M059J (cell line): ENCODE measurements at regions not wholly inside any gene's neighbourhood (a gene's known extent, or its start where the extent isn't known, plus 50 kb on each side); places are given as distances from the start of the nearest gene placed in this dataset.
"Not testable (repeated sequence)": the region's sequence is repeated elsewhere in the genome, so short reads cannot be mapped to it uniquely, and the experiment has no call there.

Experiments used
- DNase-seq: peaks from one replicate; pipeline ENCODE4 v3.0.0-alpha.2; 2012; ENCODE audit warnings: low read depth

DNA sequence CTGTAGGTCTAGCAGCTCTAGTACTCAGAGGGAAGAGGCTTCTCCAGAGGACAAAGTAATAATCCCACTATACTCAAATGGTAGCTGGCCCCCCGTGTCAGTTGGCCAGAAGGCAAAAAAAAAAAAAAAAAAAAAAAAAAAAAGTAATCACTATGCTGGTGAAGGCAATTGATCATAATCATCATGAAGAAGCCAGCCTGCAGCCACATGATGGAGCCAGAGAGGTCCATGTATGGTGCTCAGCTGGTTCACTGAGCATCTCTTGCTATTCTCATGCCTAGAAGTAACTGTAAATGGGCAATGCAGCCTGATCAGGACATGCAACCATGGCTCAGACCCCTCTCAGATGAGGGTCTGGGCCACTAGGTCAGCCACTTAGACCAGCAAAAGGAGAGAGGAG is 378.8 kb downstream of the MED13L start:
- no peak for DNase-seq

DNA sequence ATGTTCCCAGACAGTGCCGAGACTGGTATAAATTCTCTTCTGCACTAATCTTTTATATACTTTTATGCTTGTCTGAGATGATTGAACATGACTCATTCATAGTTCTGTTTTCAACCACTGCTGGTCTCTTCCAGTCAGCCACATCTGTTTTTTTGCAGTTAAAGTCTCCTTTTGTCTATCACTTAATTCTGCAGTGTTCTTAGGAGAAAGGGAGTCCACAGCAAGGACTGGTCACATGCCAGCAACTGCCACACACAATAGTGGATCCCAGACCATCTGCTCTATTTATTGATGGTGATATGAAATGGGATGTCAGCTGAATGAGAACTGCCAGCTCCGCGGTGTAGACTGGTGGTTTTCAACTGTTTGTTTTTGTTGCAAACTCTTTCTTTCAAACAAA is 379.8 kb downstream of the MED13L start:
- DNase-seq: peak; percentile 10

DNA sequence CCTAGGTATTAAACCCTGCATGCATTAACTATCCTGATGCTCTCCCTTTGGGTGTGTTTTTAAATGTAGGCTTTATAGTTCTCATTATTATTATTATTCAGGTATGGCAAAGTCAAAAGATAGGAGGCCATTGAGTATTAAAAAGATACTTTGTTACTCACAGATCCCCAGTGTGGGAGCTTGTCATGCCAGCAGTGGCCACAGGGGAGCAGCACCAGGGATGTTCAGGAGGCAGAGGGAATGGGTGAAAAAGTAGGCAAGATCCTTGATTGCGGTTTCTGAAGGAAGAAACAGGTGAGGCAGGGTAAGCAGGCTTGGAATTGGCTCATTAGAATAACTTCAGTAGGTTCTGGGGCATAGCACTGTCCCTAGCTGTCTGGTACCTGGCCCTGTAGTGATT is 382.2 kb downstream of the MED13L start:
- DNase-seq: no peak

DNA sequence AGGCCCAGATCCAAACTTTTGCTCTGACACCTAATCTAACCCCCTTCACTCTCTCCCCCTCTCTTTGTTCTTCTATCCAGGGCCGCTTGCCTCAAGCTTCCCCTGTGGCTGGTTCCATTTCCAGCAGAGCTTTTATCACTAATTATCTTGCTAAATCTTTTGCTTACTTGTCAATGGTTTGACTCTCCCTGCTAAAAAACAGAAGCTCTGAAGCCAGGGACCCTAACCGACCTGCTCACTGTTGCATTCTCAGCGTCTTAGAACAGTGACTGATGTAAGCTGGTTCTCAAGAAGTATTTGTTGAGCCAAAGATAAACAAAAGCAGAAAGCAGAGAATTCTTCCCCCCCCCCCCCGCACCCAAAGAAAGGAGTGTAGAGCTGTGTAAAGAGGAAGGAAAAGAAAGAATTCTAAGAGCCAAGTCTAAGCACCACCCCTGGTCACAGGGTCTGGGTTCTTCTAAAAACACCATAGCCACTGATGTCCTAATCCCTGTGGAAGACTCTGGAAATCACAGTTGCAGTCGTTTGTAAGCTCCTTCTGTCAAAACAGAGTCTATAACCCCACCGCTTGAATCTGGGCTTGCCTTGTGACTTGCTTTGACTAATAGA is 385.8 kb downstream of the MED13L start:
- no peak for DNase-seq

DNA sequence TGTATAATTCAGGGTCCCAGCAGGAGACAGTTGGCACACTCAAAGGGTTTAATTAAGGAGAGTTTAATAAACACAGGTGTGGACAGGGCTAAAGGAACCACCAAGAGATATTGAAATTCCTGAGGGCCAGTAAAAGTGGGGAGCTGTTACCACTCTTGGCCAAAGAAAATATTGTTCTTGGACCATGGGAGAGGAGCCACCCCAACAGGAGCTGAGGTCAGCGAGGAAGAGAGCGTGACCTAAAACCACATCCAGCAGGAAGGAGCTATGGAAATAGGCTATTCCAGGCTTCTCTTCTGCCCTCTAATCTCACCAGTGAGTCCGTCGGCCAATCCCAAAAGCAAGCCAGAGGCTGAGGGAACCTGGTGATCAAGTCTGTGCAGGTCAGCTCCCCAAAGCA is 390.8 kb downstream of the MED13L start:
- DNase-seq: no peak

DNA sequence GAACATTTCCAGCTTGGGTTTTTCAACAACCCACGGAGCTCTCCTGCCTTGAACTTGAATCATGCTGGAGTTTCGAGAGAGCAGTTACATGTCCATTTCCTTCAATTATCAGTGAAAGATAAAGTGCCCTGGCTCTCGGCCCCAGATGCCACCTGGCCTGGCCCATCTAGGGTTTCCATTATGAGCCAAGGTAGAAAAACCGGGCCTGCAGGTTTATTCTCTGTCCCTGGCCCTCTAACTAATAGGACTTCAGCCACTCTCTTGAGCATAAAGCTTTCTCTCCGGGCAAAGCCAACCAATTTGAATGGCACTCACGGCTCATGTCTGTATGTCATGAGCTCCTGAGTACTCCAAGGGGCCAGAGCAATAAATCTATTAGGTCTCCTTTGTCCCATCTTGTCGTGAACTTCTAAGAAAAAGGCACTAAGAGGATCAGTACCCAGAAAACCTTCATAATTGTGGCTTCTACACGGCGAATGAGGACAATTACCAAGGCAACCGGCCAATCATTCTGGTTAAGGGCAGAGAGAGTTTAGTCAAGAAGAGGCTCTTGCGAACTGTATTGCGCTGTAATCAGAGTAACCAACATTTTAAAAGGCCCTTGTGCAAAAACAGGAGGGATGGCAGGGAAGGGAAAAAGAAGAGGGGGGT is 392.3 kb downstream of the MED13L start:
- no peak for DNase-seq

DNA sequence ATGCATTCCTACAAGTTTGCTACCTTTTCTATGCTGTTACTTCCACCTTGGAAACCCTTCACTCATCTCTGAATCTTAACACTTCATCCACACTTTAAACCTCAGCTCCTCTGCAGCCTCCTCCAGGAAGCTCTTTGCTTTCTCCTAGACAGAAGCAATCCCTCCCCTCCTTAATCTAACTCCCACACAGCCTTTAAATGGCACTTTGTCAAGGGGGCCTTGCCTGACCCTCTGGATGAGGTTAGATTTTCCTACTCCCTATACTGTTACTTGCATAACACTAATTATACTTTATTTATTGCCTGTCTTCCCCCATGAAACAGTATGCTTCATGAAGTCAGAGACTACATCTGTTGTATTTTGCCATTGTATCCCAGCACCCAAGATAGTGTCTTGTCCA is 394.6 kb downstream of the MED13L start:
- DNase-seq: no peak

DNA sequence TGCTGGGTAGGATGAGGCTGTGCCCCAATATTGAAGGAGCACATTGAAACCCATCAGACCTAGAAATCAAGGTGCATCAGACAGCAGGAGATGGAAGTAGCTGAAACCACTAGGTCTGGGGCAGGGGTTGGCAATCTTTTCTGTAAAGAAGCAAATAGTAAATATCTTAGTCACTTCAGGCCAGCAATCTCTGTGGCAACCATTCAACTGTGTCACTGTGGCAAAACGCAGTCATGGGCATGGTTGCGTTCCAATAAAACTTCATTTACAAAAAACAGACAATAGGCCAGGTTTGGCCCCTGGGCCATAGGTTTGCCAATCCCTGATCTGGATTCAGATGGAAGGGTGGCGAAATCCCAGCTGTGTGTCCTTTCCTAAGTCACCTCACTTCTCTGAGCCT is 397.3 kb downstream of the MED13L start:
- no peak for DNase-seq

DNA sequence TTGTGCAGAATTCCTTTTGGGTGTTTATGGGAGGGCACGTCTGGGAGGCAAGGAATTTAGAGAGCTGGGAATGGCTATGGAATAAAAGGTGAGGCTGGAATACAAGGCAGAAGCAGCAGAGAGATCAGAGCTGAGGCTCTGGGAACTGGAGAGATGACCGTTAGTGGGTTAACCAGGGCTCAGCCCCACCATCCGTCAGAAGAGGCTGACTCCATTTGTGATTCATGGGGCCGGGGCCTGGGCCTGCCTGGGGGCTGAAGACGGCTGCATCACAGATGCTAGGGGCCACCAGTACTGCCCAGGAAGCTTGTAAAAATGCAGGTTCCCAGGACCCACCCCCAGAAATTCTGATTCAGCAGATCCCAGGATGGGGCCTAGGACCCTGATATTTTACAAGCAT is 398.1 kb downstream of the MED13L start:
- DNase-seq: no peak

DNA sequence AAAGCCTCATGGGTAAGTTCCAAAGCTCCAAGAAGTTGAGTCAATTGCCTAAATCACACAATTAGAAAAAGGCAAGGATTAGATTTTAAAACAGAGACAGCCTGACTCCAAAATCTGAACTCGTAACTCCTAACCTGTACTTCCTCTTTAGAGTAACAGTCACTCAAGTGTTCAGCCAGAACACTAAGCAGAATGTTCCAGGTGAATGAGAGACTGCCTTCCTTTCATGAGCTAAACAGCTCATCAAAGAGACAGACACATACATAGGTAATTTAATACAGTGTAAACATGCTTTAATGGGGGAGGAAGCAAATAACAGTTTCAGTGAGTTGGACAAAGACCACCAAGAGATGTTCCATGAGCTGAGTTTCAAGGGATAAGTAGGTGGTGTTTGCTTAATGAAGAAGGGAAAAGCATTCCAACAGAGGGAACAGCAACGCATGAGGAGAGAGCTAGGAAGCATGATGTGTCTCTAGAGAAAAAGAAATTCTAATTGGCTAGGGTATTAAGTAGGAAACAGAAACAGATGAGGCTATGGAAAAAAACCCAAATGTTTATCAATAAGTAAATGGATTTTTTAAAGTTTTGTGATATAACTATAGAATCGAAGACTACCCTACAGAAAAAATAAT is 403.9 kb downstream of the MED13L start:
- DNase-seq: no peak

DNA sequence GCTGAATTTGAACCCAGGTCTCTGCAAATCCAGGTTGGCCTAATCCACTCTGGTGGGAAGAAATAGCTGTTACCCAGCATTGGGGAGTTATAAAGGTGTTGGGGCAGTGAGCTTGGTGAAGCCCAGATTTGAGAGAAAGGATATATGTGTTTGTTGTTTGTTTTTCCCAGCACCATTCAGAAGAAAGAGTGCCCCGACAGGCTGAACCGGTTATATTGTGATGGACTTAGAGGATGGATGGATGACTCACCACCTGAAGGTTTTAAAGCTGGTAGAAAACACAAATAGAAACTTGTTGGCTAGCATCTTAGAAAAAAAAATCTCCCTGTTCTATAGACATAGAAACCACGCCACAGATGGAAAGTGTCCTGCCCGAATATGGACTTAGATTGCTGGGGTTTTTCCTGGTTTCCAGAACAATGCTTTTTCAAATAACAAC is 404.6 kb downstream of the MED13L start:
- DNase-seq: peak; percentile 24

DNA sequence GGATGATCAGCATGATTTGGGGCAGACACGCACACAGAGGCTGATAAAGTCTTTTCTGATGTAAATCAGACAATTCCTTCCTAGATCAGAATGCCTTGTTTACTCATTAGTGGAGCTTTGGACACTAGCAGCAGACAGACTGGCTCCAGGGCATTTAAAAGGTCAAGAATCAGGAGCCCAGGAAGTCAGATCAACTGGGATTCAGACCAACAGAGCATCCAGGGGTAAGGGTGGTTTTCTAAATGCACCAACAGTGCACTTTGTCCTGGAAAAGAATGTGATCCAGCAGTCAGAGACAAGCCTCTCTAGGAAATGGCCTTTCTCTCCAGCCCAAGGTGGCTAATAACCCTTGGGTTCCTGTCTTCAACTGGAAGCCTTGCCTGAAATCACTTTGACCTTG is 405.3 kb downstream of the MED13L start:
- DNase-seq: peak; percentile 25

DNA sequence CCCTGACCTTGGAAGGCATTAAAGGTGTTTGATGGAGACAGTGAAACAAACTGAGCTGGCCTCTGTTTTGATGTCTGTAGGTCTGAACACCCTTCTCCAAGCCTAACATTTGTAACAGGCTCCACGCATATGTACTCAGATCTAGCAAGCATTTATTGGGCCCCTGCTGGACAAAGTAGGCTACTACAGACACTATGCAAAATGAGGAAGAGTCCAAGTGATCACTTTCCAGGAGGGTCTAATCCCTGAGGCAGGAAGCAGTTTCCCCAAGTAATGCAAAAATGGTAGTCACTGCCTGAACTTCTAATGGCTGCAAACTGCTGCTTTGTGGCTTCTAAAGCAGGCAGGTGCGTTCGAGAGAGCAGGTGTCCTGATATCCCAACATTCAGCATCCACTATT is 405.8 kb downstream of the MED13L start:
- DNase-seq: peak; percentile 28

DNA sequence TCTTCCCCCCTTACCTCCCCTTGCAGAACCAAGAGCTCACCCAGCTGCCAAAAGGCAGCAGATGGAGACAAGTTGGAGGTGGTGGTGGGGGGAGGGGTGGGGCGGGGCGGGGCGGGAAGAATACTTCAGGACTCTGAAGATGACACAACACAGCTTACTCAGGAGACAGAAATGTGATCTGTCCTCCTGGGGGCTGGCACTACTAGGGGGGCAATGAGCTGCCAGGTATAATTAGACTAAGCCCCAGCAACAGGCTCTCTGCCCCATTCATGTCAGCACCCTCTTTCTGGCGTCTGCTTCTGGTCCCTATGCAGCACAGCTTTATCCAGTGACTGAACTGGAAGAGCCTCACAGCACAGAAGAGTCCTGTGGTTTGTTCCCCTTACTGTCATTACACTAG is 407.0 kb downstream of the MED13L start:
- no peak for DNase-seq

DNA sequence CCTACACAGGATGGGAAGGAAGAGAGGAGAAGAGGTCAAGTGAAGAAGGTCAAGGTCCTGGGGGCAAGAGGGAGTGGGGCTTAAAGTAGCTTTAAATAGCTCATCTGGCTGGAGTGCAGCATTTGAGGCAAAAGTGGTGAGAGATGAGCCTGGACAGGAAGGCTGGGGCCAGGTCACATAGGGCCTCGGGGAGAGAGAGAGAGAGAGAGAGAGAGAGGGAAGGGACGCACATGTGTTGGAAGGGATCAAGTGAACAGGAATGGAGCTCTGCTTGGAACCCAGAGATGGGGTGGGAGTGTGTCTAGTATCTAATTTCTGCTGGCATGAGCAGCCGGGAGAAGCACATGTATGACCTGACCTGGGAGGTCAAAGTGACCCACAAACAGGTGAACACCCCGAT is 407.5 kb downstream of the MED13L start:
- no peak for DNase-seq

DNA sequence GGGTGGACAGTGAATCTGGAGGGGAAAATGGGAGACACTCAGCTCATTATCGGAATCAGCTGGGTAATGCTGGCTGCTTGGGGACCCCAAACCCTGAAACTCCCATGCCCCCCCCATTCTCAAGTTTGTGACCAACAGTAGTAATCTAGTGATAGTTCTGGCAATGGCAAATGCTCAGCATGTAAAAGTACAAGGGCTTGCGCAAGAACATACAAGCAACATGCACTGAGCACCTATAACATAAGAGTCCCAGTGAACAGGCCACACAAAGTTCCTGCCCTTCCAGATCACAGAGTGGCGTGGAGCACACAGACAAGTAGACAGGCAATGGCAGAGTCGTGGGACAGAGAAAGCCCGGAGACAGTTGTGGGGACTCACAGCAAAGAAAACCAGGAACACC is 407.9 kb downstream of the MED13L start:
- DNase-seq: no peak

DNA sequence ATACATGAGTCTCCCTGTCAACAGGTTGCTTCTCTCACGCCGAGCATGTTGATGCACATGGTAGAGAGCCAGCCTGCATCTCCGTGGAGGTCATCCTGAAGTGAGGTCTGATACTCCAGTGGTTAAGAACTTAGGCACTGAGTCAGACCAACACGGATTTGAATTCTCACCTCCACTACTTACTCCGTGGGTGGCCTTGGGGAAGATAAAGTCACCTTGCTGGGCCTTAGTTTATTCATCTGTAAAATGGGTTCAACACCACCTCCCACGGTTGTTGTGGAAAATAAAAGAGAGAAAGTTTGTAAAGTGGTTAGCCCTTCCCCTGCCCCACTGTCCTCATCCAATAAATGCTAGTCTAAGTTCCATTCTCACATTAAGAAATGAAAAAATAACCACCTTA is 408.9 kb downstream of the MED13L start:
- no peak for DNase-seq

DNA sequence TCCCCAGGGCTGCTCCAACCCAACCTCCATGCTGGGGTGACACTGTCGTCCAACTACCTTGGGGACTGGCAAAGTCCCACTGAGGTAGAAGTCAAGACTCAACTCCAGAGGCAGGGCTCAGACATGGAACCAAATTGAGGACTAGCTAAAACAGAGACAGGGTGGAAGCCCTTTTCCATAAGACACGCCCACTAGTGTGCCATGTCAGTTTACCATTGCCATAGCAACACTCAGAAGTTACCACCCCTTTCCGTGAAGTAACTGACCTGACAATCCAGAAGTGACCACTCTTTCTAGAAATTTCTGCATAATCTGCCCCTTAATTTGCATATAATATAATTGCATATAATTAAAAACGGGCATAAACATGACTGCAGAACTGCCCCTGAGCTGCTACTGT is 409.6 kb downstream of the MED13L start:
- DNase-seq: no peak

DNA sequence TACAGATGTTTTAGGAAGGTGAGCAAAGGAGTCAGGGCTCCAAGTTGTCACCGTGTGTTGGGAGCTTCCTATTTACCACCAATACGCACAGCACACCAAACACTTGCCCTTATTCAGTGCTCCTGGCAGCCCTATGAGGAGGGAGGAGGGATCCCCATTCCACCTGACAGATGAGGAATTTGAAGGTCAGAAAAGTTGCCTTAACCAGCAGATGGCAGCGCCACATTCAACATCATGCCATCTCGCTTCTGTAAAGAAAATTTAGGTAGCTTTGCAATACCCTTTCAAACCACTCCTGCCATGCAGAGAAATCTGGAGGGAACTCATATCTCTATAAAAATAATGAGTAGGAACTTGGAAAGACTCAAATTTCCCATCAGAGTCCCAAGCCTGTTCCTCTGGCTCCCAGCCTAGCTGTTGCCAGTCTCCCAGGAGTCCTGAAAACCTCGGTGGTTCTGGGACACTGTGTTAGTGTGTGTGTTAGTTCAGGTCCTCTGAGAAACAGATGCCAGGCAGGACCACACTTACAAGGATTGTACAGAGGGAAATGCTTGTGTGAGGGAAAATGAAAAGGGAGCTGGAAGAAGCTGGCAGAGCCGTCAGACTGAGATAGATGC is 410.5 kb downstream of the MED13L start:
- DNase-seq: peak; percentile 15

DNA sequence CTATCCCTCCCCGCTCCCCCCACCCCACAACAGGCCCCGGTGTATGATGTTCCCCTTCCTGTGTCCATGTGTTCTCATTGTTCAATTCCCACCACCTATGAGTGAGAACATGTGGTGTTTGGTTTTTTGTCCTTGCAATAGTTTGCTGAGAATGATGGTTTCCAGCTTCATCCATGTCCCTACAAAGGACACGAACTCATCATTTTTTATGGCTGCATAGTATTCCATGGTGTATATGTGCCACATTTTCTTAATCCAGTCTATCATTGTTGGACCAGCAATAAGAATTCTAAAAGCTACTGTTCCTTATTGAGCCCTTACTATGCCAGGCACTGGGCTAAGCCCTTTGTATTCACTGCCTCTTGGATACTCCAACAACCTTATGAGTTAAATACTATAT is 411.2 kb downstream of the MED13L start:
- not testable (repeated sequence) for DNase-seq

DNA sequence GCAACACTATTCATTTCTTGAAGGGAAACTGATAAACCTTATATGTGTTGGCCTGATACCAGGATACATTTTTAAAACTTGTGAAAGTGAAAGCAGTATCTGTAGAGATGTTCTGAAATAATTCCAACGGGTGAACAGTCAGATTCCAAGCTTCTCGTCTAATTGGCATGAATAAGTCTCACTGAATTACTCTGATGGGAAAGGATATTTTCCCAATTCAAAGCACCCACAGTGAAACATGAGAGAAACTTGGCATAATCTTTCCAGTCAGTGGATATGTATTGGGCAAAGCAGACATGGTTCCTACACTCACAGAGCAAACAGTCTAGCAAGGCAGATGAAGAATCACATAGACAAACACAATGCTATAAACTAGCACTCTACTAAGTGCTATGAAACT is 413.1 kb downstream of the MED13L start:
- no peak for DNase-seq

DNA sequence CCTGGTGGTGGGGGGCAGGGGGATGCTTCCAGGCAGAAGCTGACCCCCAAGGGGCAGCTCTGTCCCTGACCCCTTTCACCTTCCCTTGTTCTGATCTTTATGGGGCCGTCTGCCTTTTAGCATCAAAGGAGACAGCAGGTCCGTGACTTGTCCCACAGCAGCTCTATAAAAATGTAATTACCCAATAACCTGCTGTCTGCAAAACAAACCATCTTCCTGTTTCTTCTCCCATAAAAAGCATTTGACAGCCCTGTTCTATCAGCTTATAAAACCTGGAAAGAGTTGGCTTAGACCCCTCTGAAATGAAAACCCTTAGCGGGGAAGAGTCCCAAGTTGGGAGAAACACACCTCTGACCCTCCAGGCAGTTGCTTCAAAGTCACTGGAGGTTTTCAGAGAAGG is 416.9 kb downstream of the MED13L start:
- DNase-seq: no peak

DNA sequence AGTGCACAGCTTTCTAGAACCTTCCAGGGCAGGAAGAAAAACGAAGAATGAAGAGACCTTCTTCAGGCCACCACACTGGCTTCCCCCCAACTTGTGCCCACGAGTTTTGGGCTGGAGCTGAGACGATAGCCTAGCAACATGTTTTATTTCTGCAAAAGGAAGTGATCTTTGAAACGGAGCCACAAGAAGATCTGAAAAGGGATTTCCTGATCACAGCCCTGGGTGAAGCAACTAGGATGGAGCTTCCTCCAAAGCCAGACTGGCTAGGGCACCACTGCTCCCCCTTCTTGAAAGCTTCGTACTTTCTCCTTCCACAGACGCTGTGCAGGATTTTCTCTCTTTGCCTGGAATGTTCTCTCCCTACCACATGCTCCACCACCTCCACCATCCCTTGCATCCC is 418.3 kb downstream of the MED13L start:
- DNase-seq: no peak
